GM19395 (cell line): ENCODE measurements at regions not wholly inside any gene's neighbourhood (a gene's known extent, or its start where the extent isn't known, plus 50 kb on each side); places are given as distances from the start of the nearest gene placed in this dataset.
"Not testable (repeated sequence)": the region's sequence is repeated elsewhere in the genome, so short reads cannot be mapped to it uniquely, and the experiment has no call there.

Experiments
- ATAC-seq: cut with Tn5 transposase; IDR thresholded peaks from one replicate; pipeline ENCODE4 v1.9.1; 2021; ENCODE audit warnings: mild to moderate bottlenecking, moderate library complexity; ENCODE audit not compliant: unreplicated experiment

DNA sequence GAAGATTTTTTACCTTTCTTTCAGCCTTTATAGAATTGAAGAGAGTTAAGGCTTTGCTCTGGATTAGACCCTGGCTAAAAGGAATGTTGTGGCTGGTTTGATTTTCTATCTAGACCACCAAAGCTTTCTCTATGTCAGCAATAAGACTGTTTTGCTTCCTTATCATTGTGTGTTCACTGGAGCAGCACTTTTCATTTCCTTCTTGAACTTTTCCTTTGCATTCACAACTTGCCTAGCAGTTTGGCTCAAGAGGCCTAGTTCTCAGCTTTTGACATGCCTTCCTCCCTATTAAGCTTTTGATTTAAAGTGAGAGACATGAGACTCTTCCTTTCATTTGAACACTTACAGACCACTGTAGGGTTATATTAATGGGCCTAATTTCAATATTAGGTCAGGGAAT is 64.1 kb upstream of the USP15 start:
- no peak for ATAC-seq

GRCh38 chr12:62202861-62203260 is 57.3 kb upstream of the USP15 start:
- not testable (repeated sequence) for ATAC-seq

GRCh38 chr12:62205346-62205745 is 54.9 kb upstream of the USP15 start:
- ATAC-seq = no peak

GRCh38 chr12:62207248-62207647 is 53.0 kb upstream of the USP15 start:
- no peak for ATAC-seq
